GM21423 (cell line): ENCODE measurements at regions not wholly inside any gene's neighbourhood (a gene's known extent, or its start where the extent isn't known, plus 50 kb on each side); places are given as distances from the start of the nearest gene placed in this dataset.

Experiments used
- ATAC-seq: cut with Tn5 transposase; IDR thresholded peaks from one replicate; pipeline ENCODE4 v1.9.1; 2021; ENCODE audit warnings: mild to moderate bottlenecking, moderate library complexity; ENCODE audit not compliant: unreplicated experiment

- no peak for ATAC-seq
These were observed 56.2 kb upstream of the RPL38 start for GRCh38 chr17:74147056-74147835.

GRCh38 chr17:74147966-74148365, 55.5 kb upstream of the RPL38 start:
- no peak for ATAC-seq

GRCh38 chr17:74148446-74148845, 55.0 kb upstream of the RPL38 start:
- ATAC-seq = no peak

GRCh38 chr17:74148901-74149596, 54.4 kb upstream of the RPL38 start:
- no peak for ATAC-seq

GRCh38 chr17:74149597-74150427, 53.7 kb upstream of the RPL38 start:
- ATAC-seq = no peak

GRCh38 chr17:74150428-74151025, 53.0 kb upstream of the RPL38 start:
- no peak for ATAC-seq

- ATAC-seq = no peak
These were observed 51.7 kb upstream of the RPL38 start for GRCh38 chr17:74151551-74152315.

- no peak for ATAC-seq
These were observed 50.7 kb upstream of the RPL38 start for GRCh38 chr17:74152591-74153455.

- ATAC-seq = no peak
These were observed 50.0 kb upstream of the RPL38 start for GRCh38 chr17:74153456-74153810.
